ENCODE measurements at regions not wholly inside any gene's neighbourhood (a gene's known extent, or its start where the extent isn't known, plus 50 kb on each side); places are given as distances from the start of the nearest gene placed in this dataset.
A peak's percentile ranks its signal among the peaks of the same experiment; 100 is the strongest.

DNA sequence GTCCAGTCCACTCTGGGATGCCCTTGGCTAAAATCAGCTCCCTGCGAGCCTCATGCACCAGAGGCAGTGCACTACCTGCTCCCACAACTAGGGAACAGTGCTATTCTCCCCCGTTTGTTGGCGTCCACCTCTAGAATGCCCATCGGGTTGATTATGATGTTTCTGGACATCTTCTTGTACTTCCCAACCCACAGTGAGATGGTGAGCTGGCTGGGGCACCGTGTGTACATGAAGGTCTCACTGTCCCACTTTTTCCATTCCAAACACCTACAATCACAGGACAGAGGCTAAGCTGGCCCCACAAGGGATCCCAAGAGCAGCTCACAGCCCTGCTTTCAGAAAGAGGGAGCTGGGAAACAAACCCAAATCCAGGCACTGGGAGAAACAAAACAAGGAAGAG, 126.2 kb upstream of the ZNF92 start (continued):
- TF ChIP-seq, protein P1, sequence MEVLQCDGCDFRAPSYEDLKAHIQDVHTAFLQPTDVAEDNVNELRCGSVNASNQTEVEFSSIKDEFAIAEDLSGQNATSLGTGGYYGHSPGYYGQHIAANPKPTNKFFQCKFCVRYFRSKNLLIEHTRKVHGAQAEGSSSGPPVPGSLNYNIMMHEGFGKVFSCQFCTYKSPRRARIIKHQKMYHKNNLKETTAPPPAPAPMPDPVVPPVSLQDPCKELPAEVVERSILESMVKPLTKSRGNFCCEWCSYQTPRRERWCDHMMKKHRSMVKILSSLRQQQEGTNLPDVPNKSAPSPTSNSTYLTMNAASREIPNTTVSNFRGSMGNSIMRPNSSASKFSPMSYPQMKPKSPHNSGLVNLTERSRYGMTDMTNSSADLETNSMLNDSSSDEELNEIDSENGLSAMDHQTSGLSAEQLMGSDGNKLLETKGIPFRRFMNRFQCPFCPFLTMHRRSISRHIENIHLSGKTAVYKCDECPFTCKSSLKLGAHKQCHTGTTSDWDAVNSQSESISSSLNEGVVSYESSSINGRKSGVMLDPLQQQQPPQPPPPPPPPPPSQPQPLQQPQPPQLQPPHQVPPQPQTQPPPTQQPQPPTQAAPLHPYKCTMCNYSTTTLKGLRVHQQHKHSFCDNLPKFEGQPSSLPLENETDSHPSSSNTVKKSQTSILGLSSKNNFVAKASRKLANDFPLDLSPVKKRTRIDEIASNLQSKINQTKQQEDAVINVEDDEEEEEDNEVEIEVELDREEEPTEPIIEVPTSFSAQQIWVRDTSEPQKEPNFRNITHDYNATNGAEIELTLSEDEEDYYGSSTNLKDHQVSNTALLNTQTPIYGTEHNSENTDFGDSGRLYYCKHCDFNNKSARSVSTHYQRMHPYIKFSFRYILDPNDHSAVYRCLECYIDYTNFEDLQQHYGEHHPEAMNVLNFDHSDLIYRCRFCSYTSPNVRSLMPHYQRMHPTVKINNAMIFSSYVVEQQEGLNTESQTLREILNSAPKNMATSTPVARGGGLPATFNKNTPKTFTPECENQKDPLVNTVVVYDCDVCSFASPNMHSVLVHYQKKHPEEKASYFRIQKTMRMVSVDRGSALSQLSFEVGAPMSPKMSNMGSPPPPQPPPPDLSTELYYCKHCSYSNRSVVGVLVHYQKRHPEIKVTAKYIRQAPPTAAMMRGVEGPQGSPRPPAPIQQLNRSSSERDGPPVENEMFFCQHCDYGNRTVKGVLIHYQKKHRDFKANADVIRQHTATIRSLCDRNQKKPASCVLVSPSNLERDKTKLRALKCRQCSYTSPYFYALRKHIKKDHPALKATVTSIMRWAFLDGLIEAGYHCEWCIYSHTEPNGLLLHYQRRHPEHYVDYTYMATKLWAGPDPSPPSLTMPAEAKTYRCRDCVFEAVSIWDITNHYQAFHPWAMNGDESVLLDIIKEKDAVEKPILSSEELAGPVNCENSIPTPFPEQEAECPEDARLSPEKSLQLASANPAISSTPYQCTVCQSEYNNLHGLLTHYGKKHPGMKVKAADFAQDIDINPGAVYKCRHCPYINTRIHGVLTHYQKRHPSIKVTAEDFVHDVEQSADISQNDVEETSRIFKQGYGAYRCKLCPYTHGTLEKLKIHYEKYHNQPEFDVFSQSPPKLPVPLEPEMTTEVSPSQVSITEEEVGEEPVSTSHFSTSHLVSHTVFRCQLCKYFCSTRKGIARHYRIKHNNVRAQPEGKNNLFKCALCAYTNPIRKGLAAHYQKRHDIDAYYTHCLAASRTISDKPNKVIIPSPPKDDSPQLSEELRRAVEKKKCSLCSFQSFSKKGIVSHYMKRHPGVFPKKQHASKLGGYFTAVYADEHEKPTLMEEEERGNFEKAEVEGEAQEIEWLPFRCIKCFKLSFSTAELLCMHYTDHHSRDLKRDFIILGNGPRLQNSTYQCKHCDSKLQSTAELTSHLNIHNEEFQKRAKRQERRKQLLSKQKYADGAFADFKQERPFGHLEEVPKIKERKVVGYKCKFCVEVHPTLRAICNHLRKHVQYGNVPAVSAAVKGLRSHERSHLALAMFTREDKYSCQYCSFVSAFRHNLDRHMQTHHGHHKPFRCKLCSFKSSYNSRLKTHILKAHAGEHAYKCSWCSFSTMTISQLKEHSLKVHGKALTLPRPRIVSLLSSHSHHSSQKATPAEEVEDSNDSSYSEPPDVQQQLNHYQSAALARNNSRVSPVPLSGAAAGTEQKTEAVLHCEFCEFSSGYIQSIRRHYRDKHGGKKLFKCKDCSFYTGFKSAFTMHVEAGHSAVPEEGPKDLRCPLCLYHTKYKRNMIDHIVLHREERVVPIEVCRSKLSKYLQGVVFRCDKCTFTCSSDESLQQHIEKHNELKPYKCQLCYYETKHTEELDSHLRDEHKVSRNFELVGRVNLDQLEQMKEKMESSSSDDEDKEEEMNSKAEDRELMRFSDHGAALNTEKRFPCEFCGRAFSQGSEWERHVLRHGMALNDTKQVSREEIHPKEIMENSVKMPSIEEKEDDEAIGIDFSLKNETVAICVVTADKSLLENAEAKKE (CRISPR knock-in tag; IDR thresholded peaks at IDR 0.05), result no peak
- TF ChIP-seq STAT1 (IDR thresholded peaks at IDR 0.05; ENCODE audit: unreplicated experiment), result no peak

DNA sequence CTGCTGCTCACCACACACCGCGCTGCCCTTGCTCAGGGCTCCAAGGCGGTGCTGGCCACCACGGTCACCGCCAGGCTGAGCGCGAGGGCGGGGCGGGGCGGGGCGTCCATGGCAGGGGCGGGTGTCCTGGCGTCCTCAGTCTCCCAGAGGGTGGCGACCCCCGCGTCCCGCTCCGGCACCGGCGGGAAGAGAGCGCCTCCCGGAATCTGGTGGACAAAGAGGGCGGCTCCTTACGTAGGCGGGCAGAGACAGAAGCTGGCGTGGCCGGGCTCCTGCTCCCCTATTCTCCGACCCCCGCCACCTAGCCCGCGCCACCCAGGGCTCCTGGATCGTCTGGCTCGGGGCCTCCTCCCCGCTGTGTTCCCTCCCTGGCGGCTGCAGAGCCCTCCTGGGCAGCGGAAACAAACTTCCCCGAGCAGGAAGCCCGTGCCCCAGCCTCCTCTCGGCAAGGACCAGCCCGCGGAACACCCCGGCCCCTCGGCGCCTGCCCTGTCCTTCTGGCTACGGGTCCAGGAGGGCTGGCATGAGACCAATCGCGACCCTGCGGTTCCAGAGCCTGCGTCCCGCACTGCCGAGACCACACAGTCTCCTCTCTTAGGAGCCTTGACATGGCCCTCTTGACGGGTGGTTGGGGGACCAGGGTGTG, 133.8 kb upstream of the ZNF92 start:
- ATAC-seq (peak; percentile 91), DNase-seq (ENCODE audit: low spot score) (peak; percentile 67)
- Histone ChIP-seq H2AFZ (peak overlapping the region; percentile 99), H3K27ac (ENCODE audit: low read depth) (no peak overlapping the region), H3K4me1 (ENCODE audit: insufficient read depth) (peaks cover 14% of the 10 kb centered on the region), H3F3A (replicated peaks; ENCODE audit: low read depth) (no peaks in the 10 kb centered on the region), H3K4me2 (peak overlapping the region; percentile 96), H3K79me2 (replicated peaks; ENCODE audit: insufficient read depth) (no peaks in the 10 kb centered on the region), H3K9me2 (ENCODE audit: insufficient read depth) (no peaks in the 10 kb centered on the region; the same call in 1 of the 2 replicates), H3K27me3 (ENCODE audit: insufficient read depth) (peaks cover 12% of the 10 kb centered on the region), H4K20me1 (replicated peaks; ENCODE audit: insufficient read depth) (no peaks in the 10 kb centered on the region), H3K4me3 (peak overlapping the region; percentile 78), H3K36me3 (ENCODE audit: insufficient read depth) (no peaks in the 10 kb centered on the region)
- Mint-ChIP-seq H3K9me3 (no peaks in the 10 kb centered on the region; the same call in 2 of the 3 replicates), H3K4me1 (peaks cover 11% of the 10 kb centered on the region; the same call in 2 of the 3 replicates), H3K4me3 (peak overlapping the region; percentile 73), H3K27ac (no peak overlapping the region), H3K36me3 (ENCODE audit: low read depth) (no peaks in the 10 kb centered on the region; the same call in 2 of the 3 replicates), H3K27me3 (ENCODE audit: insufficient read depth, low read depth, poor library complexity) (peaks cover 5% of the 10 kb centered on the region)
- TF ChIP-seq ZNF331 (CRISPR knock-in tag; IDR thresholded peaks at IDR 0.05; ENCODE audit: low read depth), result no peak
- TF ChIP-seq, protein P2, sequence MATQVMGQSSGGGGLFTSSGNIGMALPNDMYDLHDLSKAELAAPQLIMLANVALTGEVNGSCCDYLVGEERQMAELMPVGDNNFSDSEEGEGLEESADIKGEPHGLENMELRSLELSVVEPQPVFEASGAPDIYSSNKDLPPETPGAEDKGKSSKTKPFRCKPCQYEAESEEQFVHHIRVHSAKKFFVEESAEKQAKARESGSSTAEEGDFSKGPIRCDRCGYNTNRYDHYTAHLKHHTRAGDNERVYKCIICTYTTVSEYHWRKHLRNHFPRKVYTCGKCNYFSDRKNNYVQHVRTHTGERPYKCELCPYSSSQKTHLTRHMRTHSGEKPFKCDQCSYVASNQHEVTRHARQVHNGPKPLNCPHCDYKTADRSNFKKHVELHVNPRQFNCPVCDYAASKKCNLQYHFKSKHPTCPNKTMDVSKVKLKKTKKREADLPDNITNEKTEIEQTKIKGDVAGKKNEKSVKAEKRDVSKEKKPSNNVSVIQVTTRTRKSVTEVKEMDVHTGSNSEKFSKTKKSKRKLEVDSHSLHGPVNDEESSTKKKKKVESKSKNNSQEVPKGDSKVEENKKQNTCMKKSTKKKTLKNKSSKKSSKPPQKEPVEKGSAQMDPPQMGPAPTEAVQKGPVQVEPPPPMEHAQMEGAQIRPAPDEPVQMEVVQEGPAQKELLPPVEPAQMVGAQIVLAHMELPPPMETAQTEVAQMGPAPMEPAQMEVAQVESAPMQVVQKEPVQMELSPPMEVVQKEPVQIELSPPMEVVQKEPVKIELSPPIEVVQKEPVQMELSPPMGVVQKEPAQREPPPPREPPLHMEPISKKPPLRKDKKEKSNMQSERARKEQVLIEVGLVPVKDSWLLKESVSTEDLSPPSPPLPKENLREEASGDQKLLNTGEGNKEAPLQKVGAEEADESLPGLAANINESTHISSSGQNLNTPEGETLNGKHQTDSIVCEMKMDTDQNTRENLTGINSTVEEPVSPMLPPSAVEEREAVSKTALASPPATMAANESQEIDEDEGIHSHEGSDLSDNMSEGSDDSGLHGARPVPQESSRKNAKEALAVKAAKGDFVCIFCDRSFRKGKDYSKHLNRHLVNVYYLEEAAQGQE (IDR thresholded peaks at IDR 0.05; ENCODE audit: unreplicated experiment), result no peak
- TF ChIP-seq EZH2phosphoT487 (IDR thresholded peaks at IDR 0.05; ENCODE audit: unreplicated experiment), result no peak
- no peak for TF ChIP-seq CREB1 (CRISPR knock-in tag; IDR thresholded peaks at IDR 0.05; ENCODE audit: low read depth)
- TF ChIP-seq EZH2 (IDR thresholded peaks at IDR 0.05; ENCODE audit: low read depth, unreplicated experiment), result no peak
- no peak for TF ChIP-seq NANOG (IDR thresholded peaks at IDR 0.05; ENCODE audit: borderline replicate concordance)

Measured in GM23338 (cell line).